Ovary (tissue), 7 donors: ENCODE measurements at regions not wholly inside any gene's neighbourhood (a gene's known extent, or its start where the extent isn't known, plus 50 kb on each side); places are given as distances from the start of the nearest gene placed in this dataset.
A peak's percentile ranks its signal among the peaks of the same experiment; 100 is the strongest.

ENCODE experiments used
- DNase-seq, 5 donors: peaks; one replicate each; pipeline ENCODE4 v3.0.0-alpha.2; 2019 to 2020
- H3K27ac ChIP-seq, 2 donors: fragments of 200-600 bp; one replicate each; pipeline versions ENCODE4 v1.5.1 to v1.8.0; 2019 to 2022
- H3K27me3 ChIP-seq: fragments of 200-600 bp; one replicate; pipeline ENCODE4 v1.8.0; 2022
- H3K36me3 ChIP-seq: fragments of 200-600 bp; sonication (generic); one replicate; pipeline ENCODE4 v1.5.1; 2019
- H3K4me1 ChIP-seq: one replicate; pipeline ENCODE4 v1.8.1; 2013; ENCODE audit warnings: mild to moderate bottlenecking, moderate library complexity; ENCODE audit not compliant: insufficient read depth
- H3K4me3 ChIP-seq: fragments of 200-600 bp; sonication (generic); one replicate; pipeline ENCODE4 v1.5.1; 2017
- H3K9me3 ChIP-seq, 2 donors: fragments of 200-600 bp in 1 of 2; sonication (generic) in 1 of 2; one replicate each; pipeline versions ENCODE4 v1.5.1 to v1.8.1; 2013 to 2019; ENCODE audit warnings: mild to moderate bottlenecking in 1 of 2, moderate library complexity in 1 of 2
- CTCF ChIP-seq, 3 donors: fragments of 450-650 bp in 2 of 3; fragments of 200-600 bp in 1 of 3; IDR thresholded peaks; one replicate each; pipeline versions ENCODE4 v1.5.1 to v1.8.0; 2016 to 2022; ENCODE audit warnings: antibody characterized with exemption in 3 of 3, mild to moderate bottlenecking in 1 of 3
- EP300 ChIP-seq: sonication (generic); formaldehyde crosslinking; IDR thresholded peaks from one replicate; pipeline ENCODE4 v1.6.1; 2017; ENCODE audit warnings: antibody characterized with exemption
- POLR2A ChIP-seq: fragments of 450-650 bp; IDR thresholded peaks from one replicate; pipeline ENCODE4 v1.6.1; 2017; ENCODE audit warnings: antibody characterized with exemption, mild to moderate bottlenecking, moderate library complexity
- WGBS, 3 donors: extraction: QIAGEN DNeasy Blood & Tissue Kit in 1 of 3; methylation state at CpG; one replicate each; pipeline versions ENCODE4 v1.1.5 to v1.1.7; 2013 to 2017; 5-methylcytosine and 5-hydroxymethylcytosine counted together
- intact Hi-C, 4 donors: fragments of 100-400 bp; cut with DNase I; formaldehyde crosslinking; loops; one replicate each; pipeline versions ENCODE4 v1.11.0 to v1.15.1; 2022 to 2023
- donor health status: DM: no; HTN: no; CAD: no; lungs with moderate emphysema.
- donor health status: DM: no; HTN: no; CAD: no.
- donor health status: Bipolar disorder and iron deficiency.
- donor health status: DM: no; HTN: no; CAD: no.
- donor health status: DM: yes; HTN: yes; CAD: no.

GRCh38 chr4:153122855-153123254 lies 81.4 kb upstream of the TRIM2 start:
- TF ChIP-seq POLR2A (no peak), CTCF (IDR thresholded peaks at IDR 0.05) (no peak), EP300 (no peak)
- H3K36me3 ChIP-seq: no peaks in the 10 kb centered on the region
- H3K4me1 ChIP-seq: no peaks in the 10 kb centered on the region
- intact Hi-C loops: no loop called here
- 90 to 91% (median 91%) methylated on average over 6 of the region's 6 CpGs for WGBS, 3 donors
- DNase-seq: no peak
- no peak overlapping the region for H3K4me3 ChIP-seq
- H3K27ac ChIP-seq: no peak overlapping the region
- no peaks in the 10 kb centered on the region for H3K27me3 ChIP-seq
- no peaks in the 10 kb centered on the region for H3K9me3 ChIP-seq

- H3K4me3 ChIP-seq: no peak overlapping the region
- H3K4me1 ChIP-seq: no peaks in the 10 kb centered on the region
- H3K27ac ChIP-seq: no peak overlapping the region
- WGBS, 3 donors: 91 to 94% (median 92%) methylated on average over 4 of the region's 4 CpGs
- intact Hi-C loops: loop anchor here in 2 of 4 donors (5.0 kb wide), 3 partner anchors 39 to 279 kb away; no protein-coding TSS in a partner anchor
- no peaks in the 10 kb centered on the region for H3K36me3 ChIP-seq
- TF ChIP-seq POLR2A (no peak), EP300 (no peak), CTCF (IDR thresholded peaks at IDR 0.05) (no peak)
- H3K27me3 ChIP-seq: no peaks in the 10 kb centered on the region
- no peaks in the 10 kb centered on the region for H3K9me3 ChIP-seq
- DNase-seq: no peak
These were observed 78.1 kb upstream of the TRIM2 start for GRCh38 chr4:153126137-153126536.

GRCh38 chr4:153127760-153128494 lies 76.3 kb upstream of the TRIM2 start:
- intact Hi-C loops: loop anchor here in 2 of 4 donors (5.0 kb wide), 3 partner anchors 41 to 281 kb away; no protein-coding TSS in a partner anchor
- no peaks in the 10 kb centered on the region for H3K4me1 ChIP-seq
- TF ChIP-seq EP300 (no peak), CTCF (IDR thresholded peaks at IDR 0.05) (peak; percentile 67 to 75 (median 69))
- H3K4me3 ChIP-seq: no peak overlapping the region
- no peaks in the 10 kb centered on the region for H3K27me3 ChIP-seq
- H3K27ac ChIP-seq: no peak overlapping the region
- WGBS, 3 donors: 17 to 19% (median 19%) methylated on average over 18 of the region's 18 CpGs
- no peaks in the 10 kb centered on the region for H3K36me3 ChIP-seq
- peak; percentile 75 to 86 (median 83) for DNase-seq
- no peaks in the 10 kb centered on the region for H3K9me3 ChIP-seq

GRCh38 chr4:153131596-153131995 lies 72.6 kb upstream of the TRIM2 start:
- Histone ChIP-seq H3K36me3 (no peaks in the 10 kb centered on the region), H3K4me3 (no peak overlapping the region), H3K9me3 (no peaks in the 10 kb centered on the region), H3K27me3 (no peaks in the 10 kb centered on the region), H3K4me1 (no peaks in the 10 kb centered on the region), H3K27ac (no peak overlapping the region)
- DNase-seq: no peak
- intact Hi-C loops: no loop called here
- 41 to 51% (median 48%) methylated on average over 7 of the region's 7 CpGs for WGBS, 3 donors
- TF ChIP-seq POLR2A: no peak

- no peaks in the 10 kb centered on the region for H3K9me3 ChIP-seq
- peak in 4 of 5 donors; percentile 32 to 52 (median 46) for DNase-seq
- H3K4me3 ChIP-seq: no peak overlapping the region
- H3K27me3 ChIP-seq: no peaks in the 10 kb centered on the region
- intact Hi-C loops: no loop called here
- WGBS, 3 donors: 4 to 12% (median 7%) methylated on average over 6 of the region's 6 CpGs
- no peaks in the 10 kb centered on the region for H3K36me3 ChIP-seq
- H3K27ac ChIP-seq: no peak overlapping the region
- TF ChIP-seq POLR2A (no peak), EP300 (no peak), CTCF (IDR thresholded peaks at IDR 0.05) (no peak)
- H3K4me1 ChIP-seq: no peaks in the 10 kb centered on the region
These were observed 67.1 kb upstream of the TRIM2 start for GRCh38 chr4:153137159-153137558.
